ENCODE measurements at regions not wholly inside any gene's neighbourhood (a gene's known extent, or its start where the extent isn't known, plus 50 kb on each side); places are given as distances from the start of the nearest gene placed in this dataset.
"Not testable (repeated sequence)": the region's sequence is repeated elsewhere in the genome, so short reads cannot be mapped to it uniquely, and the experiment has no call there.

GRCh38 chr6:144534180-144534579 lies 249.0 kb downstream of the UTRN start:
- DNase-seq (ENCODE audit: low spot score) = peak; percentile 47

DNA sequence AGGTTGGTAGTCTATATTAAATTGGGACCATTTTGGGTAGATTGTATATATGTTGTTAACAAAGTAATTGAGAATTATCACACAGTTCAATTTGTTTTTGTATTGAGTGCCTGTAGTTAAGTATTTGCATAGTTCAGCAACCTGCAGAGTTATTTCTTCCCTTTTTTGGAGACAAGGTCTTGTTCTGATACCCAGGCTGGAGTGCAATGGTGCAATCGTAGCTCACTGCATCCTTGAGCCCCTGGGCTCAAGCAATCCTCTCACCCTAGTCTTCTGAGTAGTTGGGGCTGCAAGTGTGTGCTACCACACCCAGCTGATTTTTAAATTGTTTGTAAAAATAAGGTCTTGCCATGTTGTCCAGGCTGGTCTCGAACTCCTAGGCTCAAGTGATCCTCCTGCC lies 250.5 kb downstream of the UTRN start:
- DNase-seq (ENCODE audit: low spot score) = no peak

- no peak for DNase-seq (ENCODE audit: low spot score)
These were observed 250.9 kb downstream of the UTRN start for GRCh38 chr6:144536079-144536478.

- DNase-seq (ENCODE audit: low spot score) = no peak
These were observed 258.1 kb downstream of the UTRN start for GRCh38 chr6:144543006-144543871.

DNA sequence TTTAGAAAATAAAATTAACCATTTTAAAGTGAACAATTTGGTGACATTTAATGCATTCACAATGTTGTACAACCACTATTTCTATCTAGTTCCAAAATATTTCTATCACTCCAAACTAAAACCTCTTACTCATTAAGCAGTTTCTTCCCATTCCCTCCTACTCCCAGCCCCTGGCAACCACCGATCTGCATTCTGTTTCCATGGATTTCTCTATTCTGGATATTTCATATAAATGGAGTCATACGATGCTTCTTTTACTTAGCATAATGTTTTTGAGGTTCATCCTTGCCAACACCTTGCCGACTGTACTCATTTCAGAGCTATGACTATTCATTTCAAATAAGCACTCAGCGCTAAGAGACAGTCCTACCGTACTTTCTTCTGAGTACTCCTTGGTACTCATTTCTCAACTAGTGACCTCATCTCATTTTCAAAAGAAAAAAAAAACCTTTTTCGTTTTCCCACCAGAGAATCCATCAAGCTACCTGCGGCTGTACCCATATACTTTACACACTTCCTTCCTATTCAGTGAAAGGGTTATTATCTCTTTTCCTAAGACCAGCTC lies 259.2 kb downstream of the UTRN start:
- DNase-seq (ENCODE audit: low spot score) = no peak

DNA sequence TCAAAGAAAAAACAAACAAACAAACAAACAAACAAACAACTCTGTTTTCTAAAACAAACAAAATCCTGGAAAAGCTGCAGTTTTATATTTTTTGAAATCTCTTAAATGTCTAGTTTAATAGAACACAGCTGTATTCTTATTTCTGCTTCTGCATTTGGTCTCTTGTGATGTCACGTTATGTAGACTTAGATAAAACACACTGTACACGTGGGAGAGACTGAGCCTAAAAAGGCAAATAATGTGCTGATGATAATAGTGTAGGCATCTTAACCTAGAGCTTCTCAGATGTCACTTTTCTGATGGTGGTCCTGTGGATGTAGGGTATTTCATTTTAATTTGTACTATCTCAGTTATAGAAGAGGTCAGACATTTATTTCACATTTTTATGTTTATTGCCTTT lies 261.7 kb downstream of the UTRN start:
- DNase-seq (ENCODE audit: low spot score) = no peak

DNA sequence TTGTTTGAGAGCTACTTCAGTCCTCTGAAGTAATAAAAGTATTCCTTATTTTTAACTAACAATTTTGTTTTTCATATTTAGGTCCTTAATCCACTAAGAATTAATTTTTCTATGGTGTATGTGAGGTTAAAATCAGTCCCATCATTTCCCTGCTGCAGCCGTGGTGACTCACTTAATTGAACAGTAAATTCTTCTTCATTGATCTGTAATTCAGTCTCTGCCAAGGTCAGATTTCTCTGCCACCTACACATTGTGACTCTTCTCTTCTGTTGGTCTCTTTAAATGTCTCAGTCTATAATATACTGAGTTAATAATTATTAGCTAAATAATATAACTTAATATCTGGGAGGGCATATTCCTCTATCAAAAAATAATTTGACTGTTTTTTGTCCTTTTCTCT lies 262.3 kb downstream of the UTRN start:
- DNase-seq (ENCODE audit: low spot score) = no peak

DNA sequence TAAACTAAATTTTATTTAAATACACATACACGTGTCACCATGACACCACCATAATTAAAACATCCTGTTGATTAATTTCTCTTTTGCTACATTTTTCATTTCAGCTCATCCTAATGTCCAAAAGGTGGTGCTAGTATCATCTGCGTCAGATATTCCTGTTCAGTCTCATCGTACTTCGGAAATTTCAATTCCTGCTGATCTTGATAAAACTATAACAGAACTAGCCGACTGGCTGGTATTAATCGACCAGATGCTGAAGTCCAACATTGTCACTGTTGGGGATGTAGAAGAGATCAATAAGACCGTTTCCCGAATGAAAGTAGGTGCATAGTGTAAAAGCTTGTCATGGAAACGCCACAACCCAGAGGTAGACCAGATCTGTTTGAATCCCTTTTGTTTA lies 263.4 kb downstream of the UTRN start:
- DNase-seq (ENCODE audit: low spot score) = peak; percentile 58

DNA sequence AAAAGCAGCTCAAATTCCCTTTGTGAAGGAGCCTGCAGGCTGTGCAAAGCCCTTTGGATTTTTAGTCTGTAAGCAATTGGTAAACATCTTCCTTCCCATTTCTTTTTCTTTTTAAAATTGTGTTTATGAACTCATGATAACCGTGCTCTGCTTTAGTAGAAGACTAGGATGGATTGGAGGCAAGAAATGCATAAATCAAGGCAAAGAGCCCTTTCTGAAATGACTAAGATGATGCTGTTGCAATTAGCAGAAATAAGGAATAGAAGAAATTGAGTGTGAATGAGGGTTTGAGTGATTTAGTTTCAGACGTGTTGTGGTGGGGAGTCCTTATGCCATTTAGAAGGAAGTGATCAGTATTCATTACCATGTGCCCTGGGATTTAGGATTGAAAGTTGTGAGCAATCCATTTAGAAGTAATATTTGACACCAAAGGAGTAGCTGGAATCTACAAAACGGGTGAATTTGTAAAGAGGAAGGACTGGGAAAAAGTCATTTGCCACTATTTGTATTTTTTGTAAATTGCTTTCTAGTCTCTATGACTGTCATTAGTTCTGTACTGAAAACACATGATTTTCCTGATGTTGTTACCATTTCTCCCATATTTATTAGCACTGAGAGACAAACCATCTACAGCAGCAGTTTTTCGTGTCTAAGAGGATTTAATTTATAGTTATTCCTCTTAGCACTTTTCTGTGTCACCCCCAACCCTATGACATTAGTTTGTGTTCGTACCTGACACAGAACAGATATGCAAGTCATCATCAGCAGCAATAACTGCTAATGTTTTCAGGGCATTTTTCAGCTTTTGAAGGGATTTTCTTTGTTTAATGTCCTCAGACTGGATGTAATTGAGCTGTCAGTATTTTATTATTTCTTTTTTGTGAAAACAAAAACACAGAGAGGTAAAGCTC lies 265.0 kb downstream of the UTRN start:
- DNase-seq (ENCODE audit: low spot score) = no peak

GRCh38 chr6:144551339-144551738 lies 266.2 kb downstream of the UTRN start:
- DNase-seq (ENCODE audit: low spot score) = no peak

GRCh38 chr6:144555066-144555465 lies 269.9 kb downstream of the UTRN start:
- no peak for DNase-seq (ENCODE audit: low spot score)

GRCh38 chr6:144559865-144560593 lies 274.9 kb downstream of the UTRN start:
- peak; percentile 59 for DNase-seq (ENCODE audit: low spot score)

DNA sequence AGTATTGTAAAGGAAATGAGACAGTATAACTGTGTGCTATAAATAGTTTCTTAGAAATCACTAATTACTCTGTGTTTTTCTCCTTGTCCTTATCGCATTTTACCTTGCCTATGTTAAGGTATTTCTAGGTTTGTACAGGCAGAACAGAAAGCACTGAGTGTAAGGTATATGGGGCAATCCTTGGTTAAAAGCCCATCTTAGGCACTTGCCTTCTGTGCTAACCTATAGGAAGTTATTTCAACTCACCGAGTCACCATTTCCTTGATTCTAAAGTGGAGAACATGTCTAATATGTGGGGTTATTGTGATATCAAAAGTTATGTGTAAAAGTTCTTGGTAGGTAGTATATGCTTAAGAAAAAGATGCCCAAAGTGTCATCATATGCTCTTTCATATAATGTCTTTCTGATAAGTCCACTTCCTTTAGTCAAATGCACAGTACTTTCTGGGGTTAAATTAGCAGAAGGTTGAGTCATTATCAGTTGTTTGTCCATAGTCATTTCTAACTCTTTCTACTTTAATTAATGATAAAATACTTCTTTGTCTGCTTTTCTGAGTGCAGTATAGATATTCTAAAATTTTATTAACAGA lies 276.4 kb downstream of the UTRN start:
- DNase-seq (ENCODE audit: low spot score) = no peak

DNA sequence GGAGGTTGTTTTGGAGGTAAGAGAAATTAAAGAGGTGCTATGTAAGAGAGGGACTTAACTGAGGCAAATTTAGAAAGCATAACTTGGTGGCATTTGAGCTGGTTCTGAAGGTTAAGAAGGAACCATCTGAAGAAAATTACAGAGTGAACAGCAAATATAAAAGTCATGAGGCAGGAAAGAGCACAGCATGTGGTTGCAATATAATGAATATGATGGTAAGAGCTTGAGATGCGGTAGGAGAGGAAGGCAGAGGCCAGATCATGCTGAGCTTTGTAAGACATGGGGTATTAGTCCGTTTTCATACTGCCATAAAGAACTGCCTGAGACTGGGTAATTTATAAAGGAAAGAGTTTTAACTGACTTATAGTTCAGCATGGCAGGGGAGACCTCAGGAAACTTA lies 279.1 kb downstream of the UTRN start:
- DNase-seq (ENCODE audit: low spot score) = no peak

DNA sequence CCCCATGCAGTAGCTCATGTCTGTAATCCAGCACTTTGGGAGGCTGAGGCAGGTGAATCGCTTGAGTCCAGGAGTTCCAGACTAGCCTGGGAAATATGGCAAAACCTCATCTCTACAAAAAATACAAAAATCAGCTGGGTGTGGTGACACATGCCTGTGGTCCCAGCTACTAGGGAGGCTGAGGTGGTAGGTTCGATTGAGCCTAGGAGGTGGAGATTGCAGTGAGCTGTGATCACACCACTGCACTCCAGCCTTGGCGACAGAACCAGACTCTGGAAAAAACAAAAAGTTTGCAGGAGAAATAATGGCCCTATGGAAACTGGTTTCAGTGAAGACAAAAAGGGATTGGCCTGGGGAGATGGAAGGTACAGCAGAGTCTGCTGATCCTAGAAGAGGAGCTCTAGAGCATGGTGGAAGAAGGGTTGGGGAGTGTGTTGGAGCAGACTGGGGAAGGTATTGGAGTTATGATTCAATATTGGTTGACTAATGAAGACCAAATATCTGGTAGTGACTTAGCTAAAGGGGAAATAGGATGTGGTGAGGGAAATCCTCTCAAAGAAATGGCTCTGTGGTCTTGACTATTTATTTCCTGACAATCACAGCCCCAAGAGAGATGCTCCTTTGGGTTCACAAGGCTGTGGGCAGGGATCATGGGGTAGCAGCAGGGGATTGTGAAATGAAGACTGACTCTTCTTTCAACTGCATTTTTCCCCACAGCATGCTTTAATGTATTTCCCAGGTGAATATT lies 281.9 kb downstream of the UTRN start:
- no peak for DNase-seq (ENCODE audit: low spot score)

GRCh38 chr6:144568241-144568640 lies 283.1 kb downstream of the UTRN start:
- no peak for DNase-seq (ENCODE audit: low spot score)

DNA sequence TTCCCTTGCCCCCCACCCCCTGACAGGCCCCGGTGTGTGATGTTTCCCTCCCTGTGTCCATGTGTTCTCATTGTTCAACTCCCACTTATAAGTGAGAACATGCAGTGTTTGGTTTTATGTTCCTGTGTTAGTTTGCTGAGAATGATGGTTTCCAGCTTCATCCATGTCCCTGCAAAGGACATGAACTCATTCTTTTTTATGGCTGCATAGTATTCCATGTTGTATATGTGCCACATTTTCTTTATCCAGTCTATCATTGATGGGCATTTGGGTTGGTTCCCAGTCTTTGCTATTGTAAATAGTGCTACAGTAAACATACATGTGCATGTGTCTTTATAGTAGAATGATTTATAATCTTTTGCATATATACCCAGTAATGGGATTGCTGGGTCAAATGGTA lies 287.4 kb downstream of the UTRN start:
- DNase-seq (ENCODE audit: low spot score) = not testable (repeated sequence)

DNA sequence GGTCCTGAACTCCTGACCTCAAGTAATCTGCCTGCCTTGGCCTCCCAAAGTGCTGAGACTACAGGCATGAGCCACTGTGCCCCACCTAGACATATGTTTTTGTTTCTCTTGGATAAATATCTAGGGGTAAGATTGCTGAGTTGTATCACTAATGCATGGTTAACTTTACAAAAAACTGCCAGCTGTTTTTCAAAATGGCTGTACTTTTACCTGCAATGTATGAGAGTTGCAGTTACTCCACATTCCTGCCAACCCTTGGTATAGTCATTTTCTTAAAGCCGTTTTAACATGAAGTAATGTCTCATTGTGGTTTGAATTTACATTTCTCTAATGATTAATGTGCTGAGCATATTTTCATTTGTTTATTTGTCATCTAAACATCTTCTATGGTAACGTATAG lies 289.7 kb downstream of the UTRN start:
- DNase-seq (ENCODE audit: low spot score) = no peak

- DNase-seq (ENCODE audit: low spot score) = no peak
These were observed 290.2 kb downstream of the UTRN start for GRCh38 chr6:144575327-144575726.

DNA sequence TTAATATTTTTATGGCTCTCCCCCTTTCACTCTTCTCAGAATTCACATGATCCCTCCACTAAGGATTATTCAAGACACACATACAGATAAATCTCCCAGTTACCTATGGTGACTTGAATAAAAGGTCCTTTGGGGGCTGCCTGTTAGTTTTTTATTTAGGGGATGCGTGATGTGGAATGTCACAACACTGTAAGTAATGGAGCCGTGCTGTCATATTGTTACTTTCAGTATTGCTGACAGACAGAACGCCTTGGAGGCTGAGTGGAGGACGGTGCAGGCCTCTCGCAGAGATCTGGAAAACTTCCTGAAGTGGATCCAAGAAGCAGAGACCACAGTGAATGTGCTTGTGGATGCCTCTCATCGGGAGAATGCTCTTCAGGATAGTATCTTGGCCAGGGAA lies 291.7 kb downstream of the UTRN start:
- DNase-seq (ENCODE audit: low spot score) = no peak
